ENCODE measurements at regions not wholly inside any gene's neighbourhood (a gene's known extent, or its start where the extent isn't known, plus 50 kb on each side); places are given as distances from the start of the nearest gene placed in this dataset.

DNA sequence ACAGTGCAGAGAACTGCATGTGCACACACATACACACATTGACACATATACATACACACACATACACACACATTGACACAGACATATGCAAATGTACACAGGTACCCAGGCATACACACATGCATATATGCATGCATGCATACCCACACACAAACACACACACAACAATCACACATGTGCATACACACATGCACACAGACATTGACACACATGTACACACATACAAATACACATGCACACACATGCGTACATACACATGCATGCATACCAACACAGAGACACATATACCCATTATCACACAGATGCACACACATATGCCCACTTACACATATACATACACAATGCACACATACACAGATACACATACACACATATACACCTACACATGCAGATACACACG lies 299.6 kb upstream of the ADCY2 start:
- Mint-ChIP-seq H3K4me3 (no peak overlapping the region), H3K27ac (no peak overlapping the region), H3K4me1 (no peaks in the 10 kb centered on the region), H3K9me3 (no peaks in the 10 kb centered on the region; a peak in 1 of 5 replicates), H3K27me3 (ENCODE audit: low read depth) (peaks cover 4% of the 10 kb centered on the region), H3K36me3 (ENCODE audit: insufficient read depth in 1 of 3, low read depth in 3 of 3) (no peaks in the 10 kb centered on the region)
- no peak overlapping the region for H3K4me2 ChIP-seq (ENCODE audit: insufficient read depth, insufficient read length, low read length)
- H3K79me1 ChIP-seq (ENCODE audit: insufficient read depth, low read depth, low read length, poor library complexity, severe bottlenecking) = no peaks in the 10 kb centered on the region
- H3K9me3 ChIP-seq (ENCODE audit: control insufficient read depth, low read depth, low read length) = no peaks in the 10 kb centered on the region
- no peak overlapping the region for H3K18ac ChIP-seq (ENCODE audit: insufficient read length, low read depth, low read length)
- H2BK120ac ChIP-seq (ENCODE audit: low read depth, low read length, poor library complexity, severe bottlenecking) = no peak overlapping the region
- no CpG with 5 or more reads among the region's 2 CpGs for WGBS (ENCODE audit: extremely low coverage, insufficient read length, low lambda C conversion rate)
- H3T11ph ChIP-seq (ENCODE audit: low read length) = no peak overlapping the region
- H2AK5ac ChIP-seq (ENCODE audit: insufficient read length, low read length) = no peak overlapping the region
- H2BK5ac ChIP-seq (ENCODE audit: insufficient read length, low read length) = no peak overlapping the region
- no peak overlapping the region for H3K27ac ChIP-seq (ENCODE audit: insufficient read length, low read depth, low read length)
- no peak overlapping the region for H2BK20ac ChIP-seq (ENCODE audit: low read depth, low read length, poor library complexity, severe bottlenecking)
- no peaks in the 10 kb centered on the region for H3K4me1 ChIP-seq (ENCODE audit: insufficient read depth, low read length)
- no peak overlapping the region for H3K56ac ChIP-seq (ENCODE audit: insufficient read length, low read depth, low read length)
- no peaks in the 10 kb centered on the region for H4K20me1 ChIP-seq (ENCODE audit: control insufficient read depth, insufficient read depth, insufficient read length)
- H2BK15ac ChIP-seq (ENCODE audit: low read depth, low read length) = no peak overlapping the region
- no peak overlapping the region for H2AFZ ChIP-seq (ENCODE audit: low read length)
- no peak overlapping the region for H4K8ac ChIP-seq (replicated peaks; ENCODE audit: insufficient read length, low read depth, low read length)
- H3K4ac ChIP-seq (ENCODE audit: low read depth, low read length) = no peak overlapping the region
- no peak overlapping the region for H3K23ac ChIP-seq (ENCODE audit: insufficient read length, low read depth, low read length)
- no peak overlapping the region for H4K91ac ChIP-seq (ENCODE audit: insufficient read length, low read depth, low read length)
- H3K23me2 ChIP-seq (ENCODE audit: insufficient read length, low read depth, low read length, poor library complexity, severe bottlenecking) = no peaks in the 10 kb centered on the region
- no peaks in the 10 kb centered on the region for H3K79me2 ChIP-seq (ENCODE audit: insufficient read depth, low read length)
- TF ChIP-seq, protein P1, sequence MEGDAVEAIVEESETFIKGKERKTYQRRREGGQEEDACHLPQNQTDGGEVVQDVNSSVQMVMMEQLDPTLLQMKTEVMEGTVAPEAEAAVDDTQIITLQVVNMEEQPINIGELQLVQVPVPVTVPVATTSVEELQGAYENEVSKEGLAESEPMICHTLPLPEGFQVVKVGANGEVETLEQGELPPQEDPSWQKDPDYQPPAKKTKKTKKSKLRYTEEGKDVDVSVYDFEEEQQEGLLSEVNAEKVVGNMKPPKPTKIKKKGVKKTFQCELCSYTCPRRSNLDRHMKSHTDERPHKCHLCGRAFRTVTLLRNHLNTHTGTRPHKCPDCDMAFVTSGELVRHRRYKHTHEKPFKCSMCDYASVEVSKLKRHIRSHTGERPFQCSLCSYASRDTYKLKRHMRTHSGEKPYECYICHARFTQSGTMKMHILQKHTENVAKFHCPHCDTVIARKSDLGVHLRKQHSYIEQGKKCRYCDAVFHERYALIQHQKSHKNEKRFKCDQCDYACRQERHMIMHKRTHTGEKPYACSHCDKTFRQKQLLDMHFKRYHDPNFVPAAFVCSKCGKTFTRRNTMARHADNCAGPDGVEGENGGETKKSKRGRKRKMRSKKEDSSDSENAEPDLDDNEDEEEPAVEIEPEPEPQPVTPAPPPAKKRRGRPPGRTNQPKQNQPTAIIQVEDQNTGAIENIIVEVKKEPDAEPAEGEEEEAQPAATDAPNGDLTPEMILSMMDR (conservative IDR thresholded peaks at IDR 0.05) = no peak
- DNase-seq = no peak
- H3K9ac ChIP-seq (ENCODE audit: extremely low read depth, insufficient read length, low read length) = no peak overlapping the region
- H2BK12ac ChIP-seq (ENCODE audit: insufficient read length, low read depth, low read length) = no peak overlapping the region
- no peaks in the 10 kb centered on the region for H3K27me3 ChIP-seq (ENCODE audit: insufficient read depth, low read length)
- H4K5ac ChIP-seq (ENCODE audit: insufficient read length, low read depth, low read length) = no peak overlapping the region
- no peak overlapping the region for H3K14ac ChIP-seq (ENCODE audit: insufficient read depth, low read length)

All from H9 (cell line).